HG02763 (cell line): ENCODE measurements at regions not wholly inside any gene's neighbourhood (a gene's known extent, or its start where the extent isn't known, plus 50 kb on each side); places are given as distances from the start of the nearest gene placed in this dataset.
"Not testable (repeated sequence)": the region's sequence is repeated elsewhere in the genome, so short reads cannot be mapped to it uniquely, and the experiment has no call there.

Source experiments
- ATAC-seq: cut with Tn5 transposase; IDR thresholded peaks from one replicate; pipeline ENCODE4 v1.9.1; 2021; ENCODE audit warnings: mild to moderate bottlenecking, moderate library complexity; ENCODE audit not compliant: unreplicated experiment

DNA sequence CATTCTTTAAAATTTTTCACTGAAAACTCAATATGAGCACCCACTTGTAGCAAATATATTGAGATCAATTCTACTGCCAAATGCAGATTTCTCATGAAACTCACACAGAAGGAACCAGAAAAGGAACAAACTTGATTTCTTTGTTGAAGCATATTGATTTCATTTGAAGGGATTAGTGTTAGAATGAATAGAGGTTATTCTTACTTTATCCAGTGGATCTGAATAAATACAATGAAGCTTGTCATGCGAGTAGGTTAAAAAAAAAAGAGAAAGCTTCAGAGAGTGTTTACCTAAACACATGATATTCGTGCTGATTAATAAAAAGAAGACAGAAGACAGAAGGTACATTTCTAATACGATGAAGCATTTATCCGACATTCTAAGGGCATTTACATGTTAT is 226.7 kb upstream of the ZSWIM2 start:
- ATAC-seq = no peak

GRCh38 chr2:187075199-187075635 is 226.2 kb upstream of the ZSWIM2 start:
- no peak for ATAC-seq

DNA sequence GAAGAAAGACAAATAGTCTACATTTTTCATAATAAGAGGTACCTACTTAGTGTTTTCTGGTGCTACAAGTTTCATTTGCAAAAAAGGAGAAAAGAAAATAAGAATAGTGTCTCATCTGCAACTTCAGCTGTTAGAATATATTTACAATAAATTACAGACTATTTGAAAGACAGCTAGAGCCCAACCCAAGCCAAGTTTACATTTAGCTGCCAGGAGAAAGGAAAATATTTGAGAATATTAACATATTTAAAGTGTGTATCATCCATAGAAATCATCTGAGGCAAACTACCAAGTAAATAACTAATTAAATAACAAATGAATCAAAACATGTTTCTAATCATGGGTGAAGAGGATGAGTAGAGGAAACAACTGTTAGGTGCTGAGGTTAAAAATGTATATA is 209.2 kb upstream of the ZSWIM2 start:
- ATAC-seq = no peak

DNA sequence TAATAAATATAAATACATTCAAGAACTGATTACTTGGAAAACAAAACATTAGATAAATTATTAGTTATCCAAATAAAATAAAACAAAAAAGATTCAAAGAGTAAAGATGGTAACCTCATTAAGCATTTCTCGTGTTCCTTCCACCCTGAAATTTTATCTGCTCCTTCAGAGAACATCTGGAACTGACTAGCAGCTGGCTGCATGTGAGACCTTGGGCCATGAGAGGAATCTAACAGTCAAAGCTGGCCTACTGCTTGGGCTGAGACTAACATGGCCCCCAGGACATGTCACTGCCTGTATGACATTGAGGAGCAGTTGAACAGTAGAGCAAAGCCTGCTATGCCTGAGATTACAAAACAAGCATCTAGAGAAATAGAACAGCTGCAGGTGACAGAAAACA is 208.5 kb upstream of the ZSWIM2 start:
- no peak for ATAC-seq

DNA sequence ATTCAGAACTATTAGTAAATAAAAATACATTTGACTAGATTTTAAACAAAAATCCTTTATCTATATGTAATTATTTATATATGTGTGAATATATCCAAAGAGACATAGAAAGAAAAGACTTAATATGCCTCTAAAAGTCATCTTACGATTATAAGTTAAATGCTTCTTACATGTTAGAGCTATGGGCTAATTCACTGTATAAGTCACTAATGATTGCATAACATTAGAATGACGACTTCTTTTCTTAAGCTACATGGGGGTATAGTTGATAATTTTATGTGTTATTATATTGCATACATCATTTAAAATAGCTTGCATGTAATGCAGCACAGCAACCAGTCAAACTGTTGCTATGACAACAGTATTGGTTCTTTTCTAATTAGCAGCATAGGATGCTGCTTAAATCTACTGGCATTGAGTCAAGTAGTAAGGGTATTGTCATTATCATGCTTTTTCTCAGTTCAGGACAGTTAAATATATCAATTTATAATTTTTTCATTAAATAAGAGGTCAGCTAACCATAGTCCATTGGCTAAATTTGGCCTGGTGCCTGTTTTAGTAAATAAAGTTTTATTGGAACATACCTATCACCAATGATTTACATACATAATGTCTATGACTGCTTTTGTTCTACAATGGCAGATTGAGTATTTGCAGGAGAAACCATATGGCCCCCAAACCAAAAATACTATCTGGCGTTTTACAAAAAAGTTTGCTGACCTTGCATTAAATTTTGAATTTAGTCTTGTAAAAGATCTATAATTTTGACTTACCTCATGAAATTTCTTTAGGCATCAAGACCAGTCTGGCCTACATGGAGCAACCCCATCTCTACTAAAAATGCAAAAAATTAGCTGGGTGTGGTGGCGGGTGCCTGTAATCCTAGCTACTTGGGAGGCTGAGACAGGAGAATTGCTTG is 207.7 kb upstream of the ZSWIM2 start:
- ATAC-seq = no peak

- no peak for ATAC-seq
Measured at GRCh38 chr2:187055463-187055862, 206.5 kb upstream of the ZSWIM2 start.

DNA sequence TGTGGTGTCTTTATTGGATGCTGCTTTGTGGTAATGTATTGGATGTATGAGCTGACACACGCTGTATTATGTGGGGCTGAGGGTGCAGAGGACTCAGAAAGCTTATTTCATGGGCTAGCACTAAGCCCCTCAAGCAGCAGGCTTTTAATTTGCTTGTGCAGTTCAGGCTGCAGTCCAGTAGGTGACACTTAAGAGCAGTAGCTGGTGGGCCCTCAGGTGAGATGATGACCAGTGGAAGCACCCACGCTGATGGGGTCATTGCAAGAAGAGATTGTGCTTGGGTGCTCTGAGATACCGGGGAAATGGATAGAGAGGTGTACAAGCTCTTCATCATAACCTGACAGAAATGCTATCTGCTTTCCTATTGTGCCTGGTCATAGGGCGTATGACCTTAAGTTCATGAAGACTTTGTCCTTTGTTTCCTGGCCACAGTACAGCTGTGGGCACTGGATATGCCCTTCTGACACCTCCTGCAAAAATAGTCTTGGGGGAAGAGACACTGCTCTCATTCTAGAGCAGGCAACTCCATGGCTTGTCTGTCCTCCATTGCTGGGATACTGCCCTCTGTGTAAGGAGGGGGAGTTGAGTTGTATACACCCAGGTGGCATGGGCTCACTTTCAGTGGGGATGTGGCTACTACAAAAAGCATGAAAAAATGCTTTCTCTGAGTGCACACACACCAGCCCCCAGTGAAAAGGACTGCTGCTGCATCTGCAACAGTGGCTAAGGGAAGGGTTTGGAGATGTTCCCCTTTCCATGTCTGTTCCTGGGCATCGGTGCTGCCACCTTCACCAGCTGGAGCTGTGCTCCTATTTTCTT is 205.7 kb upstream of the ZSWIM2 start:
- no peak for ATAC-seq

- ATAC-seq = peak; percentile 86
Measured at GRCh38 chr2:187051350-187051749, 202.4 kb upstream of the ZSWIM2 start.

DNA sequence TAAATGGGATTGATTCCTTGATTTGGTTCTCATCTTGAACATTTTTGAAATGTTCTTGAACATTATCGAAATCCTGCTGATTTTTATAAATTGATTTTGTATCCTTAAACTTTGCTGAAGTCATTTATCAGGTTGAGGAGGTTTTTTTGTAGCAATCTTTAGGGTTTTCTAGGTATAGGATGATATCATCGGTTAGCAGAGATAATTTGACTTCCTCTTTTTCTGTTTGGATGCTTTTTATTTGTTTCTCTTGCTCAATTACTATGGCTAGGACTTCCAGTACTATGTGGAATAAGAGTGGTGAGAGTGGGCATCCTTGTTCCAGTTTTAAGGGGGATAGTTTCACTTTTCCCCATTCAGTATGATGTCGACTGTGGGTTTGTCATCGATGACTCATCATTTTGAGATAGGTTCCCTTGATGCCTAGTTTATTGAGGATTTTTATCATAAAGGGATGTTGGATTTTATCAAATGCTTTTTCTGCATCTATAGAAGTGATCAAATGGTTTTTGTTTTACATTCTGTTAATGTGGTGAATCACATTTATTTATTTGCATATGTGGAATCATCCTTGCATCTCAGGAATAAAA is 201.5 kb upstream of the ZSWIM2 start:
- no peak for ATAC-seq

- no peak for ATAC-seq
Measured at GRCh38 chr2:187037310-187037709, 188.3 kb upstream of the ZSWIM2 start.

DNA sequence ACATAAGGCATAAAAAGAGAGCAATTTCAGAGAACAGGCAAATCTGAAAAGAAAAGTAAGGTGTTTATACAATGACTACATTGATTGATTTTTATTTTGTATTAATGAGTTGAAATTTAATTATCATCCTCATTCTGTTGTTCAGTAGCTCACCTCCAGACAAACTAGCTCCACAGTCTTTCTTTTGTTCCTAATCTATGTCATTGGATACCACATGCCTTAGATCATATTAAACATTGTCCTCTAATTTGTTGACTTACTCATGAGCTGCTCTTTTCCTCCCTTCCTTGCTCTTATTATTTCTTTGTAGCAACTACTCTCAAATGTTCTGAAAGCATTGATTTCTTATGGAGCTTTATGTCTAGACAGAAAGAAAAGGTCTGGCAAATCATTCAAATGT is 185.5 kb upstream of the ZSWIM2 start:
- ATAC-seq = no peak

GRCh38 chr2:187024739-187025138 is 175.8 kb upstream of the ZSWIM2 start:
- no peak for ATAC-seq

DNA sequence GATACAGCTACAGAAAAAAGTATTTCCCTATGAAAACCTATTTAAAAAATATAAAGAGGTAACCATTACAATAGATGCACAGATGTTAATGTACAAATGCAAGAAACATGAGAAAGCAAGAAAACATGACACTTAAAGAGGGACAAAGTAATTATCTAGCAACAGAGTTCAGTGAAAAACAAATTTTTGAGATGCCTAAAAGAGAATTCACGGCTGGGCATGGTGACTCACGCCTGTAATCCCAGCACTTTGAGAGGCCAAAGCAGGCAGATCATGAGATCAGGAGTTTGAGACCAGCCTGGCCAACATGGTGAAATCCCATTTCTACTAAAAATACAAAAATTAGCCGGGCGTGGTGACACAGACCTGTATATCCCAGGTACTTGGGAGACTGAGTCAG is 175.0 kb upstream of the ZSWIM2 start:
- ATAC-seq = not testable (repeated sequence)

GRCh38 chr2:187017438-187017837 is 168.5 kb upstream of the ZSWIM2 start:
- no peak for ATAC-seq

DNA sequence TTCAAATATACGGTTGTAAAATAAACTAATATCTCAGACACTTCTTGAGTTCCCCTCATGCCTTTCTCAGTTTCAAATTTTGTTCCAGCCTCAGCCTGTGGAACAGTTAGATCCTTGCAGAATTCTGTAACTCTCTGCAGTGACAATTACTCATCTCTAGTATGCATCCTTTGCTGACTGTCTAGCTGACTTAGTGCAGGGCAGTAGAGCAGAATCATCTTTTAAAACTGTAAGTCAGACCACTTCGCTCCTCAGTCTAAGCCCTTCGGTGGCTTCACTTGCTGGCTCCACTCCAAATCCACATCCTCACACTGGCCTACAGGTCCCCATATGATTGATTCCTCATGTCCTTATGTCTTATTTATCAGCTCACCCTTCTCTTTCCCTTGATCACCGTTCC is 164.1 kb upstream of the ZSWIM2 start:
- no peak for ATAC-seq

DNA sequence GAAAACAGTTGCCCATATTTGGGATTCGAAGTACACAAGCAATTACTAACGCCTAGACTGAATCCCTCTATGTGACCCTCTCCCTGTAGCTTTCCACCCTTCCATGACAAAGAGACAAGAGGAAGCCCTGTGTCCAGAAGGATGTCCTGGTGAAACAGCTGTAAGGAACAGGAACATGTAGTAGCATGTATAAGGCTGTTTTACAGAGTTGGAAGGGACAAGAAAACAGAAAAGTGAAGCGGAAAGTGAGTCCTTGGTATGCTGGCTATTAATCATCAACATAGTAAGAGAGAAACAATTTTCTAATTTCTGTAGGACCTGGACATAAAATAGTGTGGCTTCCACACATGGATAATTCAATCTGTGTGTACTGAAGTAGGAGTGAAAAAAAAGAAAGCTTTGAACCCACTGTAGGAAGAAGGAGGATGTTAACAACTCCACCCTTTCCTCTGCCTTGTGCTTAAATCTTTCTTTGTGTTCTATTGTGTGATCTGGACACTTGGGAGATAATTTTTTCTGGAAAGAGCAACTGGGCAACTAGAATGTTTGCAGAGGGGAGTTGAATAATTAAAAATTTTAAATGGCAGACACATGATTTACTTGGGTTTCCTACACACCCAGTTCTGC is 162.3 kb upstream of the ZSWIM2 start:
- no peak for ATAC-seq

- no peak for ATAC-seq
Measured at GRCh38 chr2:187009483-187010239, 160.7 kb upstream of the ZSWIM2 start.

GRCh38 chr2:187008111-187008510 is 159.1 kb upstream of the ZSWIM2 start:
- ATAC-seq = no peak

- ATAC-seq = no peak
Measured at GRCh38 chr2:187003611-187004010, 154.6 kb upstream of the ZSWIM2 start.

DNA sequence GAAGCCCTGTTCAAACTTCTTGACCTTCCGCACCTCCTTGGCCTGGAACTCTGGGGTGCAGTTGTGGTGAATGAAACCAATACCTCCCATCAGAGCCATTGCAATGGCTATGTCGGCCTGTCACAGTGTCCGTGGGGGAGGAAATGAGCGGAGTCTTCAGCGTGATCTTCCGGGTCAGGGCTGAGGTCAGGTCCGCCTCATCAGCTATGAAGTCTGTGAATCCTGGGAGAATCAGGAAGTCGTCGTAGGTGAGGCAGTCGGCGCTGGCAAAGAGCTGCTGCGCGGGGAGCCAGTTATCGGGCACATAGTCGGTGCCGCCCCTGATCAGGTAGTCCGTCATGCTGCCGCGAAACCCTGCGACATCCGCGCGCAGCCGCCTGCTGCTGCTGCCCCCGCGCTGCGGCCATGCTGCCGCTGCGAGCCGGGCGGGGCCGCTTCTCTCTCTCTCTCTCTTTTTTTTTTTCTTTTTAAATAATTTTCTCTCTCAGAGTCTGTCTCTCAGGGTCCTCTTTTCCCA is 154.1 kb upstream of the ZSWIM2 start:
- ATAC-seq = no peak
